ENCODE measurements at regions not wholly inside any gene's neighbourhood (a gene's known extent, or its start where the extent isn't known, plus 50 kb on each side); places are given as distances from the start of the nearest gene placed in this dataset.

DNA sequence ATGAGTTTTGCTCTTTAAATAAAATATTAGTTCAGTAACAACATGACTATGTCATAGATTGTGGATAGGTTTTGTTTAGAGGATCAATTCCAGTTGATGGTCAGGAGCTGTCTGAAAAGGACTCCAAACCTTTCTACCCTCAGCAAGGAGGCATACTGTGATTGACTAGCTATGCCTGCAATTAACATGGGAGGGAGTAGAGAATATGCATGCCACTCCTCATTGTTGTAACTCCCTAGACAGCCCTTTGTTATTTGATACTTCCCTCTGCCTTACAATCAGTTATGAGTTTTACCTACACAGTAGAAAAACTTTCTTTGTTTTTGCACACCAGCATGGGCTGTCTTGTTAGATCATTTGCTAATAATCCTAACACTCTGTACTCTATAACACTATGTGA lies 1418.5 kb downstream of the KHDRBS2 start:
- TF ChIP-seq, protein P1, sequence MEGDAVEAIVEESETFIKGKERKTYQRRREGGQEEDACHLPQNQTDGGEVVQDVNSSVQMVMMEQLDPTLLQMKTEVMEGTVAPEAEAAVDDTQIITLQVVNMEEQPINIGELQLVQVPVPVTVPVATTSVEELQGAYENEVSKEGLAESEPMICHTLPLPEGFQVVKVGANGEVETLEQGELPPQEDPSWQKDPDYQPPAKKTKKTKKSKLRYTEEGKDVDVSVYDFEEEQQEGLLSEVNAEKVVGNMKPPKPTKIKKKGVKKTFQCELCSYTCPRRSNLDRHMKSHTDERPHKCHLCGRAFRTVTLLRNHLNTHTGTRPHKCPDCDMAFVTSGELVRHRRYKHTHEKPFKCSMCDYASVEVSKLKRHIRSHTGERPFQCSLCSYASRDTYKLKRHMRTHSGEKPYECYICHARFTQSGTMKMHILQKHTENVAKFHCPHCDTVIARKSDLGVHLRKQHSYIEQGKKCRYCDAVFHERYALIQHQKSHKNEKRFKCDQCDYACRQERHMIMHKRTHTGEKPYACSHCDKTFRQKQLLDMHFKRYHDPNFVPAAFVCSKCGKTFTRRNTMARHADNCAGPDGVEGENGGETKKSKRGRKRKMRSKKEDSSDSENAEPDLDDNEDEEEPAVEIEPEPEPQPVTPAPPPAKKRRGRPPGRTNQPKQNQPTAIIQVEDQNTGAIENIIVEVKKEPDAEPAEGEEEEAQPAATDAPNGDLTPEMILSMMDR (IDR thresholded peaks at IDR 0.05): no peak
- TF ChIP-seq TCF7L2 (IDR thresholded peaks at IDR 0.05; ENCODE audit: low read depth, low read length): no peak
- TF ChIP-seq, protein P2, sequence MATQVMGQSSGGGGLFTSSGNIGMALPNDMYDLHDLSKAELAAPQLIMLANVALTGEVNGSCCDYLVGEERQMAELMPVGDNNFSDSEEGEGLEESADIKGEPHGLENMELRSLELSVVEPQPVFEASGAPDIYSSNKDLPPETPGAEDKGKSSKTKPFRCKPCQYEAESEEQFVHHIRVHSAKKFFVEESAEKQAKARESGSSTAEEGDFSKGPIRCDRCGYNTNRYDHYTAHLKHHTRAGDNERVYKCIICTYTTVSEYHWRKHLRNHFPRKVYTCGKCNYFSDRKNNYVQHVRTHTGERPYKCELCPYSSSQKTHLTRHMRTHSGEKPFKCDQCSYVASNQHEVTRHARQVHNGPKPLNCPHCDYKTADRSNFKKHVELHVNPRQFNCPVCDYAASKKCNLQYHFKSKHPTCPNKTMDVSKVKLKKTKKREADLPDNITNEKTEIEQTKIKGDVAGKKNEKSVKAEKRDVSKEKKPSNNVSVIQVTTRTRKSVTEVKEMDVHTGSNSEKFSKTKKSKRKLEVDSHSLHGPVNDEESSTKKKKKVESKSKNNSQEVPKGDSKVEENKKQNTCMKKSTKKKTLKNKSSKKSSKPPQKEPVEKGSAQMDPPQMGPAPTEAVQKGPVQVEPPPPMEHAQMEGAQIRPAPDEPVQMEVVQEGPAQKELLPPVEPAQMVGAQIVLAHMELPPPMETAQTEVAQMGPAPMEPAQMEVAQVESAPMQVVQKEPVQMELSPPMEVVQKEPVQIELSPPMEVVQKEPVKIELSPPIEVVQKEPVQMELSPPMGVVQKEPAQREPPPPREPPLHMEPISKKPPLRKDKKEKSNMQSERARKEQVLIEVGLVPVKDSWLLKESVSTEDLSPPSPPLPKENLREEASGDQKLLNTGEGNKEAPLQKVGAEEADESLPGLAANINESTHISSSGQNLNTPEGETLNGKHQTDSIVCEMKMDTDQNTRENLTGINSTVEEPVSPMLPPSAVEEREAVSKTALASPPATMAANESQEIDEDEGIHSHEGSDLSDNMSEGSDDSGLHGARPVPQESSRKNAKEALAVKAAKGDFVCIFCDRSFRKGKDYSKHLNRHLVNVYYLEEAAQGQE (IDR thresholded peaks at IDR 0.05; ENCODE audit: insufficient read depth in 1 of 2, low read depth in 2 of 2, low read length in 1 of 2): no peak
